CD14-positive monocyte (primary cell): ENCODE measurements at regions not wholly inside any gene's neighbourhood (a gene's known extent, or its start where the extent isn't known, plus 50 kb on each side); places are given as distances from the start of the nearest gene placed in this dataset.

Experiments used
- DNase-seq, 3 donors: peaks; one replicate each; pipeline ENCODE4 v3.0.0-alpha.2; 2011 to 2022
- H2AFZ ChIP-seq: 2 replicates; pipeline ENCODE4 v1.6.0; 2012; ENCODE audit warnings: mild to moderate bottlenecking, low read depth, low read length, inconsistent platforms; ENCODE audit not compliant: insufficient read depth, poor library complexity, severe bottlenecking
- H3K27ac ChIP-seq, 2 donors: 1 replicate in 1 of 2; 2 replicates in 1 of 2; pipeline ENCODE4 v1.5.1; 2012 to 2013; ENCODE audit warnings: low read length in 2 of 2, control low read depth in 1 of 2, inconsistent platforms in 1 of 2, low read depth in 1 of 2, mild to moderate bottlenecking in 1 of 2
- H3K27me3 ChIP-seq, 2 donors: one replicate each; pipeline versions ENCODE4 v1.6.0 to v1.6.1; 2011 to 2013; ENCODE audit warnings: low read length in 2 of 2; ENCODE audit not compliant: control insufficient read depth in 2 of 2, insufficient read depth in 2 of 2
- H3K36me3 ChIP-seq, 2 donors: replicated peaks in 1 of 2; 1 replicate in 1 of 2; 2 replicates in 1 of 2; pipeline versions ENCODE4 v1.5.1 to v1.6.1; 2012 to 2013; ENCODE audit warnings: low read length in 2 of 2, control low read depth in 1 of 2, inconsistent platforms in 1 of 2, mild to moderate bottlenecking in 1 of 2; ENCODE audit not compliant: insufficient read depth in 2 of 2, control insufficient read depth in 1 of 2
- H3K4me1 ChIP-seq, 2 donors: 1 replicate in 1 of 2; 2 replicates in 1 of 2; pipeline versions ENCODE4 v1.5.1 to v1.6.1; 2012 to 2013; ENCODE audit warnings: low read length in 2 of 2, control low read depth in 1 of 2, inconsistent platforms in 1 of 2, mild to moderate bottlenecking in 1 of 2, moderate library complexity in 1 of 2; ENCODE audit not compliant: insufficient read depth in 2 of 2, control insufficient read depth in 1 of 2
- H3K4me2 ChIP-seq: replicated peaks from 2 replicates; pipeline ENCODE3; 2012; ENCODE audit warnings: low read length, moderate library complexity, mild to moderate bottlenecking; ENCODE audit not compliant: poor library complexity, severe bottlenecking; ENCODE audit errors: extremely low read depth
- H3K4me3 ChIP-seq, 3 experiments: fragments of 200-600 bp in 1 of 3; sonication (generic) in 1 of 3; replicated peaks in 1 of 3; 1 replicate in 2 of 3; 2 replicates in 1 of 3; pipeline ENCODE4 v1.5.1; 2011 to 2013; ENCODE audit warnings: low read length in 3 of 3, mild to moderate bottlenecking in 3 of 3, control low read depth in 2 of 3, low read depth in 2 of 3, inconsistent platforms in 1 of 3, moderate library complexity in 1 of 3
- H3K79me2 ChIP-seq: 2 replicates; pipeline ENCODE4 v1.6.0; 2012; ENCODE audit warnings: mild to moderate bottlenecking, control low read depth, inconsistent platforms, low read length, moderate library complexity; ENCODE audit not compliant: insufficient read depth
- H3K9ac ChIP-seq: 2 replicates; pipeline ENCODE4 v1.6.0; 2017; ENCODE audit warnings: low read length, mild to moderate bottlenecking; ENCODE audit not compliant: insufficient read depth, poor library complexity, severe bottlenecking
- H3K9me3 ChIP-seq, 2 donors: replicated peaks in 1 of 2; 1 replicate in 1 of 2; 2 replicates in 1 of 2; pipeline versions ENCODE4 v1.5.1 to v1.6.1; 2012 to 2013; ENCODE audit warnings: low read length in 2 of 2, control low read depth in 1 of 2; ENCODE audit not compliant: control insufficient read depth in 1 of 2, insufficient read depth in 1 of 2
- H4K20me1 ChIP-seq: 2 replicates; pipeline ENCODE4 v1.6.0; 2012; ENCODE audit warnings: mild to moderate bottlenecking, low read length, control low read depth, moderate library complexity; ENCODE audit not compliant: insufficient read depth
- H3K27ac Mint-ChIP-seq, 7 donors: one replicate each; pipeline ENCODE4 v1.8.0; 2020; ENCODE audit warnings: mild to moderate bottlenecking in 7 of 7, mixed read lengths in 7 of 7, moderate library complexity in 6 of 7, inconsistent platforms in 2 of 7
- H3K27me3 Mint-ChIP-seq, 3 donors: one replicate each; pipeline ENCODE4 v1.8.0; 2021 to 2022; ENCODE audit warnings: low read depth in 3 of 3, mild to moderate bottlenecking in 3 of 3, mixed read lengths in 3 of 3, moderate library complexity in 3 of 3, inconsistent platforms in 1 of 3
- H3K36me3 Mint-ChIP-seq, 2 donors: one replicate each; pipeline ENCODE4 v1.8.0; 2020; ENCODE audit warnings: mixed read lengths in 2 of 2, inconsistent platforms in 1 of 2, mild to moderate bottlenecking in 1 of 2
- H3K4me1 Mint-ChIP-seq: one replicate; pipeline ENCODE4 v1.8.0; 2020; ENCODE audit warnings: mild to moderate bottlenecking, mixed read lengths
- H3K4me3 Mint-ChIP-seq, 2 donors: one replicate each; pipeline ENCODE4 v1.8.0; 2020; ENCODE audit warnings: mild to moderate bottlenecking in 2 of 2, mixed read lengths in 2 of 2, moderate library complexity in 1 of 2
- H3K9me3 Mint-ChIP-seq, 7 donors: one replicate each; pipeline ENCODE4 v1.8.0; 2020 to 2022; ENCODE audit warnings: mixed read lengths in 7 of 7, mild to moderate bottlenecking in 6 of 7, moderate library complexity in 6 of 7, inconsistent platforms in 2 of 7
- CTCF ChIP-seq: fragments of 200-600 bp; IDR thresholded peaks from one replicate; pipeline ENCODE4 v1.8.0; 2022; ENCODE audit warnings: antibody characterized with exemption, mild to moderate bottlenecking
- WGBS: methylation state at CpG from one replicate; pipeline ENCODE4 v1.1.5; 2013; ENCODE audit warnings: missing lambda C conversion rate; ENCODE audit not compliant: insufficient coverage; 5-methylcytosine and 5-hydroxymethylcytosine counted together
- intact Hi-C, 2 donors: fragments of 100-400 bp; cut with micrococcal nuclease; formaldehyde crosslinking; loops; one replicate each; pipeline versions ENCODE4 v1.15.0 to v1.15.1; 2023

GRCh38 chr4:83197555-83198235 is 83.2 kb upstream of the PLAC8 start:
- Mint-ChIP-seq H3K9me3 (peaks cover 0 to 5% (median 0%) of the 10 kb centered on the region in 7 donors), H3K27ac (peak overlapping the region; percentile 82 to 96 (median 91)), H3K36me3 (peaks cover 2 to 8% of the 10 kb centered on the region in 2 donors), H3K4me3 (peak overlapping the region in 1 of 2 donors; percentile 71), H3K4me1 (peaks cover 60% of the 10 kb centered on the region), H3K27me3 (no peaks in the 10 kb centered on the region)
- WGBS = 73% methylated on average over 3 of the region's 10 CpGs
- peak overlapping the region; percentile 54 to 79 for H3K27ac ChIP-seq
- no peak overlapping the region for H2AFZ ChIP-seq
- peaks cover 69 to 70% of the 10 kb centered on the region in 2 donors for H3K4me1 ChIP-seq
- no peaks in the 10 kb centered on the region for H3K79me2 ChIP-seq
- H3K4me3 ChIP-seq = peak overlapping the region in 2 of 3 experiments; percentile 29 to 60
- peak overlapping the region; percentile 69 for H3K4me2 ChIP-seq
- no peaks in the 10 kb centered on the region for H3K9me3 ChIP-seq
- H3K36me3 ChIP-seq = no peaks in the 10 kb centered on the region
- peak; percentile 74 to 96 (median 93) for DNase-seq
- no peaks in the 10 kb centered on the region for H4K20me1 ChIP-seq
- intact Hi-C loops = loop anchor here in 1 of 2 donors (5.0 kb wide), 1 partner anchor 85 kb away; the partner anchor contains the start of gene PLAC8
- no peak overlapping the region for H3K9ac ChIP-seq
- TF ChIP-seq CTCF = no peak
- no peaks in the 10 kb centered on the region for H3K27me3 ChIP-seq

DNA sequence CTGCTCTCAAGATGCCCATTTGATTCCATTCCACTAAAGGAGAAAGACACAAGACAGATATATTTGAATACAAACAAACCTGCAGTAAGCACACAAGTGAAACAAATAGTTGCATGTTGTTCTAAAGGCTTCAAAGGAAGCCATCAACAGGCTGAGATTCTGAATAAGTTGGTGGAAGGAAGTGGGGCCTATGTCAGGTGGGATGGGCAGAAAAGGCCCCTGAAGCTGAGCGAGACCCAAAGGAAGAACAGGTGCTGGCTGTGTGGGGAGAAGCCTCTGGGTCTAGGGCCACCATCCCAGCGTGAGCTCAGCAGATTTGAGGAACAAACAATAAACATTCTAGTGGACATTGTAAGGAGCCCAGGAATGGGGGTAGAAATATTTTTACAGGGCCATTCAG is 82.4 kb upstream of the PLAC8 start:
- Histone ChIP-seq H2AFZ (peak overlapping the region; percentile 15), H3K4me2 (no peak overlapping the region), H3K36me3 (no peaks in the 10 kb centered on the region), H3K9ac (no peak overlapping the region), H4K20me1 (no peaks in the 10 kb centered on the region), H3K4me3 (peak overlapping the region in 1 of 3 experiments; percentile 60), H3K79me2 (no peaks in the 10 kb centered on the region), H3K27me3 (no peaks in the 10 kb centered on the region), H3K9me3 (no peaks in the 10 kb centered on the region), H3K27ac (peak overlapping the region; percentile 48 to 79), H3K4me1 (peaks cover 77% of the 10 kb centered on the region in 2 donors)
- Mint-ChIP-seq H3K36me3 (peaks cover 0 to 8% of the 10 kb centered on the region in 2 donors), H3K4me1 (peaks cover 66% of the 10 kb centered on the region), H3K4me3 (no peak overlapping the region), H3K9me3 (peaks cover 0 to 7% (median 0%) of the 10 kb centered on the region in 7 donors), H3K27me3 (peaks cover 0 to 1% (median 0%) of the 10 kb centered on the region in 3 donors), H3K27ac (peak overlapping the region; percentile 82 to 96 (median 91))
- intact Hi-C loops = loop anchor here in 1 of 2 donors (5.0 kb wide), 1 partner anchor 85 kb away; the partner anchor contains the start of gene PLAC8
- 25% methylated on average over 2 of the region's 2 CpGs for WGBS
- DNase-seq = no peak
- no peak for TF ChIP-seq CTCF
